AG08396 (cell line): ENCODE measurements at regions not wholly inside any gene's neighbourhood (a gene's known extent, or its start where the extent isn't known, plus 50 kb on each side); places are given as distances from the start of the nearest gene placed in this dataset.

Source experiments
- DNase-seq: peaks from one replicate; pipeline ENCODE4 v3.0.0; 2012; ENCODE audit warnings: low spot score, mixed read lengths

DNA sequence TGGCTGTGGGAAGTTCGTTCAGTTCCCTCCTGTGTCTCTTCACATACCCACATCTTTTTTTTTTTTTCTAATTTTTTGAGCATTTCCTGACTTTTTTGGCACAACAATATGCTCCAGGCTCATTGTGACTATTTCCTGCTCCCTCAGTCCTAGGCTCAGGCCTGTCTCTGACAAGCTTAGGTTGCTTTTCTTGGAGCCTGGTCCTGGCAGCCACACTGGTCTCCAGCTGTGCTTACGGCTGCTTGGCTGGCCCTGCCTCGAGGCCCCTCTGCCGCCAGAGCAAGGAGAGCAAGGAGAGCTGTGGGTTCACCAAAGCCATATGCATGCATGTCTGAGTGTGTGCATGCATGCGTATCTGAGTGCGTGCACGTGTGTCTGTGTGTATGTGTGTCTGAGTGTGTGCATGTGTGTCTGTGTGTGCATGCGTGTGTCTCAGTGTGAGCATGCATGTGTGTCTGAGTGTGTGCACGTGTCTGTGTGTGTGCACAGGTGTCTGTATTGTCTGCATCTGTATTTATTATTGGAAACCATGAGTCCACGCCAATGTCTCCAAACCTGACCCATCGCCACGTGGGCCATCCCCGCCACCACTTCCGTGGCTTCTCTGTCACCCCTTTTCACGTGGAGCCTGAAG, 766.1 kb upstream of the SALL3 start:
- no peak for DNase-seq

DNA sequence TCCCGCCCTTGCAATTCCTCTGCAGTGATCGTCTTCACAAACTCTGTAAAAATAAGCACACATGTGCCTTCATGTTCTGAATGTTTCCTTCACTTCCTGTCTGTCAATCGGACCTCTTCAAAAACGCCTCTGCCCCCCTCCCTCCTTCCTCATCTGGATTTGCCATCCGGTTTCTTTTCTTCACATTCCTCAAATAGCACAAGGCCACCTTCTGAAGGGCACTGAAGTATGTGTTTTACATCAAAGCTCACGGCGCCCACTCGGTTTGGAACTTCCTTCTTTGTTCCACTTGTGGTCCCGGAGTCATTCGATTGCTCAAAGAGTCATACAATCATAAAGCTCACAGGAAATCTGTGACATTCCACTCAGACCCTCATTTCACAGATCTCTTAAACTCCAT, 758.1 kb upstream of the SALL3 start:
- no peak for DNase-seq

DNA sequence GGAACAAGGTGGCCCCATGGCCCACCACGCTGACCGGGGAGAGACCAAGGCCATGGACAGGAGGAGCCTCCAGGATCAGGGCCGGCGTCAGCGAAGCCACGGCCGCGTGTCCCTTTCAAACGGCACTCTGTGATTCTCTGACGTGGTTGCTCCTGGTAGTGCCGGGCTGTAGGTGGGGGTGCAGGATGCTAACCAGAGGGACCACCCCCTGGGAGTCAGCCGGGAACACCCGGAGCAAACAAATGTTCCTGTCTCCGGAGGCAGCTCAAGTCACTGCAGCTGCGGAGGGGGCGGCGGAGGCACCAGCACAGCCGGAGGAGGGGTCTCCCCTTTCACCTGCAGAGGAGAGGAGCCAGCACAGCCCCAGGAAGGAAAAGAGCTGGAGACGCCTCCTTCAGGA, 750.6 kb upstream of the SALL3 start:
- no peak for DNase-seq

DNA sequence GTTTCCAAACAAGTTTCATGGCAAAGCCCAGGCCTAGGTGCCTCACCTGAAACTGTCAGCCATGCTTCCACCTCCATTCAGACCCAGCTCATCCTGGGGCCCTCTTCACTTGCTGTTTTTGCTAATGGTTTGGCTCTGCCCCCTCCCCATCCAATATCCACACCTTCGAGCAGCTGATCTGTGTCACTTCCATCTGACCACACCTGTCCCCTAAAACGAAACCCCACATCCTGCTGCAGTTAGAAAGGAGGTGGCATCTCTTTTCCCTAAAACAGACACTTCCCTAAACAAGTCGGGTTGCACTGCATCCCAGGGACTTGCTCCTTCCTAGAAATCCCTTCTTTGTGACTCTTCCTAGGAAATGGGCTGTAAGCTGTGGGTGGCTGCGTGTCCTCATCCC, 748.7 kb upstream of the SALL3 start:
- no peak for DNase-seq

DNA sequence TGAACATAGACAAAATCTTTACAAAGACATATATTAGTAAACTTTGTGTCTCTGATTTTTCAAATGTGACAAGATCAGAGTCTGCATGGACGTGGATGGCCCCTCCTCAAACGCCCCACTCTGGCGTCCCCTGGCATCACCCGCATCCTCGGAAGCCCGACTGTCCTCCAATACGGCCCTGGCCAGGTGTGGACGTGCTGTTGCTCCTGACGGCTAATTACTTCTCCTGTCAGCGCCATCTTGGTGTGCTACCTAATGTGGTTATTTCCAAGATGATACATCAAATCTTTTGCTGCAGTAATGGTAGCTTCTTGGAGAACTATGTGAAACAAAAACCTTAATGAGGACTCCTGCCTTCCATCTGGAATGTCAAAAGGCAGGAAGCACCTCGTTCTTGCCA, 747.4 kb upstream of the SALL3 start:
- DNase-seq, result no peak

DNA sequence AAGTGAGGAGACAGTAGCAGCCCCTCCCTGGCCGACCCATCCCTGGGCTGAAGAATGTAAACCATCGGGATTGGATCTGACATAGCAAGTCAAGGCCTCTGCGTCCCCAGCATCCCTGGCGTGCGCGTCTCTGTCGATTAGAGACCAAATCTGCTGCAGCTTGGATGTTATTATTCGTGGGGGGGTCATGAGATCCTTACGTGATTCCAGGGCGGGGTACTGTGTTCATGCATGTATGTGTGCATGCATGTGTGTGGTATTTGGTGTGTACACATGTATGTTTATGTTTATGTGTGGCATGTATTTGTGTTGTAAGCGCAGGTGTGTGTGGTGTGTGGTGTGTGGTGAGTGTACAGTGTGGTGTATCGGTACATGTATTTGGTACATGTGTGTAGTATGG, 741.8 kb upstream of the SALL3 start:
- DNase-seq, result no peak

DNA sequence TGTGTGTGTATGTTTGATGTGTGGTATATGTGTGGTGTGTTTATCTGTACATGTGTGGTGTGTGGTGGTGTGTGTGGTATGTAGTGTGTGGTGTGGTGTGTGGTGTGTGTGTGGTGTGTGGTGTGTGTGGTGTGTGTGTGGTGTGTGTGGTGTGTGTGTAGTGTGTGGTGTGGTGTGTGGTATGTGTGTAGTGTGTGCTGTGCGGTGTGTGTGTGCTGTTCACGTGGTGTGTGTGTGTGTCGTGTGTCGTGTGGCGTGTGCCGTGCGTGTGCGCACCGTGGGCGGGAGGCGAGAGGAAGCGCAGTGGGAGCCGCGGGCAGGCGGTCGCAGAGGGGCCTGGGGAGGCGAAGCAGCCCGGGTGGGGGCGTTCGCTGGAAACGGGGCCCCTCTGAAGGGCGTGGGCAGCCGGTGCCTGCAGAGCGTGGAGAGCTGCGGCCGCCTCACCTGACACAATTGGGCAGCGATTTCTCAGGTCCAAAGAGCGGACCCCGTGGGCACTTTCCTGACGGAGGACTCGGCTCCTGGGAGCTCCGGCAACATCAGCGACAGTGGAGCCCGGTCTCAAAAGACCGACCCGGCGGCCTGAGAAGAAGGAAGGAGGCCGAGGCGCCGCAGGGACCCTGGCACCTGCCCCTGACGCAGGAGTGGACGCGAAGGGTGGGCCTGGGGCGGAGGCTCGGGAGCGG, 741.1 kb upstream of the SALL3 start:
- DNase-seq, result no peak

DNA sequence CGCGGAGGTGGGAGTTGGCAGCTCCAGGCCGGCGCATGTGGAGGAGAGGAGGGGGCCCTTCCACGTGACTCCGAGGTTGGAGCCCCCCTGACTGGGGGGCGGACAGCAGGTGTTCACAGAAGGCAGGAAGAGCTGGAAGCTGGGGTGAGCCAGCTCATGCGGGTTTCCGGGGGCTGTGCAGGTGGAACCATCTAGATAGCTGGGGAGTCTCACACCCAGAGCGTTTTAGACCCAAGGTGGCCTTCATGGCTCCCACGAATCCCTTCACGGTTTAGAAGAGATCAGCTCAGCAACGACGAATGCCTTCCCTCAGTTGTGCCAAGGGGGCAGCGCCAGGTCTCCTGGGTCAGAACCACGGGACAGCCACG, 740.5 kb upstream of the SALL3 start:
- DNase-seq, result no peak

DNA sequence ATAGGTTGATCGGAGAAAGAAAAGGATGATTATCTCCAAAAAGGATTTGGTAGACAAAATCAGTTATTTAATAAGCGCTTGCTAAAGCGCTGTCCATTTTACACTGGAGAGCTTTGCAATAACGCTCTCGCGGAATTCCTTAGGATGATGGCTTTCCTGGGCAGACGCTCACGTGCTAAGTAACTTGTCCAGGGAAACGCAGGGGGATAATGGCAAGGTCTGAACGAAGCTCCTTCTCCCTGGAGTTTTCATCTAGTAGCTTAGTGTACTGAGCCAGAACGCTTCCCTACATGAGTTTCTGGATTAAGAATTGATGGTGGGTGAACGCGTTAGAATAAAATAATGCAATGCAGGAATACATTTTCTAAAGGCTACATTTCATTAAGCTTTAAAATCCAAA, 739.5 kb upstream of the SALL3 start:
- no peak for DNase-seq

DNA sequence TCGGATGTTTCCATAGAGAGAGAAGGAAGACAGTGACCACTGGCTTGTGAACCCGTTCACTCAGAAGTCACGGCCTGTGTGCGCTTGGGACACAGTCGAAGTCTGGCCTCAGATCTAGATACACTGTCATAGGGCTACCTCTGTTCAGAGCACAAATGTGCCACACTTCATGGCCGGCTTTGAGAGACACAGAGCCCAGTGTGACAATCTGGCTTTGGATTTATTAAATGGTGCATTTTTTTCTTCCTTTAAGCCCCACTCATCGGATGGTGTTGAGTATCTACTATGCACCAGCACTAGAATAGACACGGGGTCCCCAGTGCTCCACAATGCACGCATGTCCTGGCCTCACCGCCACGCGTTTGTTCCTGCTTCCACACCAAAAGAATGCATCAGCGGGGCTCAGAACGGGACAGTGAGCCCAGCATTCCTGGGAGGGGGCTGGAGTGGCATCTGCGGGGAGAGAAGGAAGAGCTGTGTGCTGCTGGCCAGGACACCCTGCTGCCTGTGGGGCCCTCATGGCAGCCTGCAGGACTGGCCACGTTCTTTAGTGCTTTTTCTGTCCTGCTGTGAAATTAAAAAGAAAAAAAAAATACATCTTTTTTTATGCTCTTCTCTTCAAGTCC, 738.9 kb upstream of the SALL3 start:
- DNase-seq, result no peak

DNA sequence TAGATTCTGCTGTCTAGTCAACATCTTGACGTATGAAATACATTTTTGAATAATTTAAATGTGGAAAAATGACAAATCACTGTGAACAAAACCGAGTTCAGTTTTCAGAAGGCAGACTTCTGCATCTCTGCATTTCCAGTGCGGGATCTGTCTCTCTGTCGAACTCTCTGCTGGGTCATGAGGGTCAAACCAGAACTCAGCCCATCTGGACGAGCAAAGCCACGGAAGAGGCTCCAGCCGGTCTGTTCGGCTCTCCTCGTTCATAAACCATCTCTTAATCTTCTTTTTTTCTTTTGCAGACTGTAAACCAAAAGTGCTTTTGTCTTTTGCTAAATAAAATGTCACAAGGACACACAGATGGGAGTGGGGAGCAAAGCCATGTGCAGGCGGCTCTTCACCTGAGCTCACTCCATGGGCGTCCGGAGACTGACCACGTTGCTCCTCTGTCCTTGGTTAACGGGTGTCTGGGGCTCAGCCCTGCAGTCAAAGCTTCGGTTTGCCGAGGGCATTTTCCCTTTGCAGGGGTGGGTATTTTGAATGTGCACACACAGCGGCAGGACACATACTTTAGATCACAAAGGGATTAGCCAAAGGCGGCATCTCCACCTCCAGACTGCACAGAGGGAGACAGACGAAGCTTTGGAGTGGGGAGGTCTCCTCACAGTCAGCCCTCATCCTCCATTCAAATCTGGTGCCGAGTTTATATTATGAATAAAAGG, 737.9 kb upstream of the SALL3 start:
- no peak for DNase-seq

DNA sequence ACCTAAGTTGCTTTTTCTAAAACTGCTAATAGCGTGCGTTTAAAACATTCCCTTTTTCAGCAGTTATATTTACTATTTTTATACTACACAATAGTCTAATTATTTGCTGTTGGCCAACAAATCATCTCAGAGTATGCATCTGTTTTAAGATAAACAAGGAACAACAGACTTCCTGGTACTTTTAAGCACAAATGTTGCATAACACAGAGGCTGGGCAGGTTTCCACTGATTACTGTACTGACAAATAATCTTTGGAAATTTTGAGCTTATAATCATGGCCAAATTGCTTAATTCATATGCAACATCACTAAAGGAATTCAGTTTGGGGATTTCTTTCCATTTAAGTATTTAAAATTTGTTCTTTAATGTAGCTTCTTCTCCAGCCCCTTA, 737.4 kb upstream of the SALL3 start:
- no peak for DNase-seq

DNA sequence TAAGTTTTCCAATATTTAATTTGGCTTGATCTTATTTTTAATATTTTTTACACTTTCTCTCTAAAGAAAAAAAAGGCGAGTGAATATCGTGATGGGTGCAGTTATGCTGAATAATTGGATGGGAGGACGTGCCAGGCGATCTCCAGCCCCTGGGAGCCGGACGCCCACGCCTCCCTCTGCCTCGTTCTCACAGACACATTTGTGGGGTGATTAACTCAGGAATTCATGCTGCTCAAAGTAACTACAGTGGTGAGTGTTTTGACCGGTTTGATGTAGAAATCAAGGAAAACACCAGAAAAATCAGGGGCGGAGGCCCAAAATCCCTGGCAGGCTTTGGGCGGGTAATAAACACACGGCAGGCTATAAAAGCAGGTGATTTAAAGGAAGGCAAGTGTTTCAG, 736.8 kb upstream of the SALL3 start:
- DNase-seq, result no peak

DNA sequence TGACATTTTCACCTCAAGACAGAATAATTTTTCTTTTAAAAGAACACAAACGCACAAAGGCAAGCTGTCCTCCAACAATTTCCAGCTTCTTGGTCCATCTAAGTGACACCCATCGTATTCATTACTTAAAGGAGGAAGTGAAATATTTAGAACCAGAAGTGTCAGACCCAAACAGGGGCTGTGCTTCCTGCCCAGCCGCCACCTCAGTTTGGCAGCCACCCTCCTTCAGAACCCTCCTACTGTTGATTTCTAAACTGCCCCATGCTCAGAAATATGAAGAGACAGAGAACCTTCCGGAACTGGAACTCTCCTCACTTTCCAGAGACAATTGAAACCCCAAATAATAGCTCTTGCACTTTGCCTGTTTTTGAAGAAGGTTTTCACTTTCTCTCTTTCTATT, 734.8 kb upstream of the SALL3 start:
- no peak for DNase-seq

DNA sequence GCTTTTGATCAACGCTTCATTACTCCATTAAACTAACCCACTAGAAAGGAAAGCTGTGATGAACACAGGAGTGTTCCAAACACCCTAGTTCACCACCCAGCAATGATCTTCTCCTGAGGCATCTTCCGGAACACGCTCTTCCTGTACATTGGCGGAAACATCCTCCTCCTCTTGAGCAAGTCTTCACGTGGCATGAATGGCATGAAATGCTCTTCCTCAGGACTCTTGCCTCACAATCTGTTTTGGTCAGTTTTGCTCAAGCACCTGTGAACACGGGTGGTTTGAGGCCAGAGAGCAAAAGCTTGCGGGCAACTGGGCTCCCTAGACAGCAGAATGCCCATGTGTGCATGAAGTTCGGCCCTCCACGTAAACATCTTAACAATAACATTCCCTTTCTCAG, 734.2 kb upstream of the SALL3 start:
- DNase-seq, result no peak

DNA sequence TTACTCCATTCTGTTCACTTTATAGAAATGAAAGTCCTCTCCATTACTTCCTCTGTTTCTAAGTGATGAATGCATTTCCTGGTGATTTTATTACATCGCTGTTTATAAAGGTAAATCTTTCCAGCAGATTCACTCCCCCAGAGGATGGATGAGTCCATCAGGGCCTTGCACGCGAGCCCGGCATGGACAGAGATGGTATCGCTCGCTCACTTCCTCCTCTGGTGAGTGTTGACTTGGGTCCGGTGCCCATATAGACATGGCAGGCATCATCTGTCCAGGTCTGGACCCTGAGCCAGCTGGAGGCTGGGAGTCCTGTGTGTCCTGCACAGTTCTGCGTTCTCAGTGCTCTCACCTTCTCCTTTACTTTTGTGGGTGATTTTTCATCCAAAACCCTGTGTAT, 733.6 kb upstream of the SALL3 start:
- DNase-seq, result no peak

DNA sequence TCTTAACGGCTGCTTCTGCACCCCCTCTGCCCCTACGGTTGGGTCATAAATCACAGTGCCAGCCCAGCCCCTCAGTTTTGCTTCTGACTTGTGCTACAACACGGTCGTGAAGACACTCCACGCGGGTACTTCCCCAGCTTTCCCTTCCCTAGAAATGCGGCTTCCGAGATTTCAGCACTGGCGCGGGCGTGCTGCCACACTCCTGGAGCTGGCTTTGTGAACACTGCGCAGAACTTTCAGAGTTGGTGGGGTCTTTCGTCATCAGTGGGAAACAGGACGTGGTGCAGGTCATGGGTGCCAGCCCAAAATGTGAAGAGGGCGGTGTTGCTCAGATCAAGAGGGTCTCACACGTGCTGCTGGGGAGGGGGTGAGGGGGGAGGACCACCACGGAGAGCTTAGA, 733.0 kb upstream of the SALL3 start:
- DNase-seq, result no peak

DNA sequence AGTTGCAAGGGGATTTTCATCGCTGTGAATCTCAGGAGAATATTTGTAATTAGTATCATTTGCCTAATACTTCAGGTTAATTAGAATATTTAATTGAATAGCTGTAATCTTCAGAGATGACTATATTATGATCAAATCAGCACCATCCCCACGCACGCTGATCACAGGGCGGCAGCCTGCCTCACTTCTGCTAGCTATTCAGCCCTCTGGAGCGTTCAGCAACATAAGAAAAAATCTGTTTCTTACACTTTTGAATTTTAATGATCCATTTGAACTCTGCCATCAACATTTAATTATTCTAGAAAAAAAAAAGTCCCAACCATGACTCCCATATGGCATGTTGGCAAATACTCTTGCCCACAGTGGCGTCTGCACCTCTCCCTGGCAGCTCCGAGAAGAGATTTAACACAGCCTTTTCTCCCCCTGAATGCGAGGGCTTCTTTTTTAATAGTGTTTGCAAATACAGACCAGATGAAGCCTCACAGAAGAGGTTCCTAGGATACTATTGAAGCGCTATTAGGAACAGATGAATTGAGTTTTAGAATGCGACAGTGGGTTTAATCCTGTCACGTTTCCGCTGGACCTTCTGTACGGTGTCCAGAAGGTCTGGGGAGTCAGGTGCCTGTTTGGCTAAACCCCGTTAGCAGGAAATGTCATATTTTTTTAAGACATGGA, 731.9 kb upstream of the SALL3 start:
- no peak for DNase-seq

DNA sequence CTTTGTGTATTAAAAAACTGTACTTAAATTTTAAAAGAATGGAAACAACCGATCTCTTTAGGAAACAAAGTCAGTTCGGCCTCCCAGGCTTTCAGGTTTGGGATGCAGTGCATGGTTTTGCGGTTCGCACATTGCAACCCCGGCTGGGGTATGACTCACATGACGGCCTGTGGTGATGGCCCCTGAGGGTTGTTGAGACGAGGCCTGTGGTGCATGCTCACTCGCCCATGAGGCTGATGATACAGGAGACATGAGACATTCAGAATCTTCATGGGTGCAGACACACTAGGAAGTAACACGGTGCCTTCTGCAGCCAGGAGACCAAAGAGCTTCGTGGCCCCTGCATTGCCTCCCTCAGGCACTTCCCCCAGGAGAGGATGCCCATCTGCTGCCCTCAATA, 724.6 kb upstream of the SALL3 start:
- DNase-seq, result no peak

DNA sequence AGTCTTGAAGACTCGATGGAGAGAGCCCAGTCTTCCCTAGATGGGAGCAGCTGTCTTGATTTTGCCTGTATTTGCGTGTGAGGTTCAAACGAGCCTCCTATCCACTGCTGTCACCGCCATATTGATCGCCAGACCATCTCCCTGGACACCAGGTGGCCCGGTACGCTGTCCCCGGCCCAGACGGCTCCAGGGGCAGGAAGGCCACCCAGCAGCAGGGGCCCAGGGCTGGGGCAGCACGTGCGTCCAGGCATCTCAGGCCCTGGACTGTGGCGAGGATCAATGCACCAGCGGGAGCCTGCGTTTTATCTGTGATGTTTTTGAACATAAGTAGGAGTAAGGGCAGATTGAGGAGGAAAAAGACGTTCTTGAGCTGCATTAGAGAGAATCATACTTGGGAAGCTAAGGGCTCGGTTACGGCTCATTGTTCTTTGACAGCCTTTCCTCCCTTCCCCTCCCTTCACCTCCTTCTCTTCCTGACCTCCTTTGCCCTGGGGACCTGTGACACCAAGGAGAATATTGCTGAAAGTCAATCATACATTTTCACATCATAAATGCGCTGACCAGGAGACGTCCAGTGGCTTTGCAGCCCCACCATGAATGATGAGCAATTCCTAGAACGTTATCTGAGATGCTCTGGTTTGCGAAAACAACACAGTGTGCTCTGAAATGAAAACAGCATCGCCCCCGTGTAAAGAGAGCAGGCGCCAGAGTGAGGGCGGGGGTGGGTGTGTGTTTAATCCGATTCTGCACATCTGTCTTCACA, 711.2 kb upstream of the SALL3 start:
- DNase-seq, result no peak

DNA sequence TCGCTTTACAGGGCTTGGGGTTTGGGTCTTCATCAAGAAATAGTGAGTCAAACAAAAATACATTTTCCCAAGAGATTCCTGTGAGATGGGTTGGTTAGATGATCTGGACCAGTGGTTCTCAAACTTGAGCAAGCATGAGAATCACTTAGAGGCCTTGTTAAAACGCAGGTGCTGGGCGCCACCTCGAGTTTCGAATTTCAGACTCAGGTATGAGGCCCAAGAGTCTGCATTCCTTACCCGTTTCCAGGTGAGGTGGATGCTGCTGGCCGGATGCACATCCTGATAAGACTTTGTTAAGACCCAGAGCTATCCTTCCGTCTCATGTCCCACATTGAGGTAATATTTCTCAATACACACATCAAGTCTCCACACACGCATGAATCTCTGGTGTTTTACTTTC, 707.8 kb upstream of the SALL3 start:
- no peak for DNase-seq

DNA sequence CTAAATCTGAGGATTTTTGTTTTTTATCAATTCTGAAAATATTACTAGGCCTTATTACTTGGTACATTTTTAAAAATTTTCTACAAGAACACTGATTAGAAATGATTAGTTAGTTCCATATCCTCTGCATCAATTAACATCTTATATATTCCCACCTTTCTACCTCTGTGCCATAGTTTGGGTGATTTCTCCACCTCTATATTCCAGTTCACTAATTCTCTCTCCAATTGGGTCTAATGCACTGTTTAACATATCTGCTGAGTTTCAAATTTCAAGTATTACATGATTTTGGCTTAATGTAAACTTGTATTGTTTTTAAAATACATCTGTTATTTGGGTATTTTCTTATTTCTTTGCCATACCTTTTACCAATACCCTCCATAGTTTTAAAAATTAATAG, 705.7 kb upstream of the SALL3 start:
- no peak for DNase-seq
